HG03342 (cell line): ENCODE measurements at regions not wholly inside any gene's neighbourhood (a gene's known extent, or its start where the extent isn't known, plus 50 kb on each side); places are given as distances from the start of the nearest gene placed in this dataset.

ENCODE experiments used
- ATAC-seq: cut with Tn5 transposase; IDR thresholded peaks from one replicate; pipeline ENCODE4 v1.9.1; 2021; ENCODE audit warnings: mild to moderate bottlenecking, moderate library complexity; ENCODE audit not compliant: unreplicated experiment

DNA sequence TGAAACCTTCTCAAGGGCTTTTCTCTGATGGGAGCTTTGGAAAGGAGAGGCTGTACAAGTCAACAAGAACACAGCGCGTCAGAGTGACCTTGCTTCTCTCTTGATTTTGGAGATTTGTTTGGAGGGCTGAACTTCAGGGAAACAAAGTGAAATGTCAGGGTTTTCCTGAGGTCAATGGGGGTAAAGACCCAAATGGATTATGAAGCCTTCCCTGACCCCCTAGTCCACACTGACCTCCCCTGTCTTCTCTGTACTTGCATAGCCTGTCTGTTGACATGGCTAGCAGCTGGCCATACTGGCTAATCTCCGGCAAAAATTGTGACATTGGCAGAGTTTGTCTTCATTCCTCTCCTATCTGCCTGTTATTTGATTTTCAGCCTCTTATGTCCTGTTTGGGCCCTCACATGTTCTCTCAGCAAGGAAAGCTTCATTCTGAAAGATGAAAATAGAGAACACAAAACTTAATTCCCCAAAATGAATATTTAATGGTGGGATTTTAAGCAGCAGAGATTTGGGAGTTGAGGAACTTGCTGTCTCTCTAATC, 149.3 kb upstream of the HAAO start:
- ATAC-seq, result no peak

DNA sequence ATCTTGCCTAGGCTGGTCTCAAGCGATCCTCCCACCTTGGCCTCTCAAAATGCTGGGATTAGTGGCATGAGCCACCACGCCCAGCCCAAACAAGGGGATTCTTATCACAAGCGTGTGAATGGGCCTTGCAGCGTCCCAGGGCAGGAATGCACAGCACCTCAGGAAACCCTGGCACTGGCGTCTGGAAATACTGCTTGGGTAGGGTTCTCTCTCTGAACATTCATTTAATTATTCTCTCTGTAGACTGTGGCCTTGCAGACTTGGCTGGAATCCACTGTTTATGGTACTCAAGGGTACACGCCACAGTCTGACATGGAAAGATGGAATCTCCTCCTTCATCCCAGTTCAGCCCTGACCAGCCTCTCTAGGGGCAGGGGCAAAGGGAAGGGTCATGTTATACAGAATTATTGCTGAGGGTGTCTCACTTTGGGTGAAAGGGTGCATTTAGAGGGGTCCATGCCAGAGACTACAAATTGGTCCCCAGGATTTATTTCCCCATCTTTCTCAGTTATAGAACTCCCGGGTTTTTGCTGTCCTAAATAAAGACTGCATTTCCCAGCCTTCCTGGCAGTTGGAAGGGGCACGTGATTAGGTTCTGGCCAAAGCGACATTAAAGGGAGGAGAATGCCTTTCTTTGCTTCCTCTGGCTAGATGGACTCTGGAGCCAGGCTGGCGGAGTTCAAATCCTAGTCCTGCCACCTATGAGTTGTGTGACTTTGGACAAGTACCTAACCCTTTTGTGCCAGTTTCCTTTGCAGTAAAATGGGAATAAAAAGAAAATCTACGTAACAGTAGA, 147.2 kb upstream of the HAAO start:
- ATAC-seq, result no peak

DNA sequence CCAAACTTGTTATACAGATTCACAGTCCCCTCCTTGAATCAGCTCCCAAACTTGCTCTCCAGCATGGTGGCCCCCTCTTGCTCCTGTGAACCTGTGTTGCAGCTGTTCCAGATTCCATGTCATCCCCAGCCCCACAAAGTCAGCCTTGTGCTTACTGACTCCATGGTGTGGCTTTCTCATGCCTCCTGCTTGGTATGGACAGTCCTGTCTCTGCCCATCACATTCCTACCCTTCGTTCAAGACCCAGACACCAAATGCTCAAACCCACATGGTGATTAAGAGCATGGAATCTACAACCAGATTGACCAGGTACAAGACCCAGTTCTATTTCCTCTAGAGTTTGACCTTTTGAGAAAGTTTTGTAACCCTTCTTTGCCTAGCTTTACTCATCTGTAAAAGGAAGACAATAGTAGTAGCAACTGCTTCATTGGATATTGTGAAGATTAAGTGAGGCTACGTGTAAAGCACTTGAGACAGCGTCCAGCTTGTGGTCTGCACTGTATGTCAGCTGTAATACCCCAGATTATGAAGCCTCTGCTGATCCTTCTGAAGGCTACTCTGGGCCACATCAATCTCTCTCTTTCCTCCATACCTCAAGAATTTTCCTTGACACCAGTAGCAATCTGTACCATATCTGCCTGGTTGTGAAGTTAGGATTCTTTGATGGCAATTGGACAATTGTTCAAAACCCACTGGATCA, 146.4 kb upstream of the HAAO start:
- ATAC-seq, result no peak

DNA sequence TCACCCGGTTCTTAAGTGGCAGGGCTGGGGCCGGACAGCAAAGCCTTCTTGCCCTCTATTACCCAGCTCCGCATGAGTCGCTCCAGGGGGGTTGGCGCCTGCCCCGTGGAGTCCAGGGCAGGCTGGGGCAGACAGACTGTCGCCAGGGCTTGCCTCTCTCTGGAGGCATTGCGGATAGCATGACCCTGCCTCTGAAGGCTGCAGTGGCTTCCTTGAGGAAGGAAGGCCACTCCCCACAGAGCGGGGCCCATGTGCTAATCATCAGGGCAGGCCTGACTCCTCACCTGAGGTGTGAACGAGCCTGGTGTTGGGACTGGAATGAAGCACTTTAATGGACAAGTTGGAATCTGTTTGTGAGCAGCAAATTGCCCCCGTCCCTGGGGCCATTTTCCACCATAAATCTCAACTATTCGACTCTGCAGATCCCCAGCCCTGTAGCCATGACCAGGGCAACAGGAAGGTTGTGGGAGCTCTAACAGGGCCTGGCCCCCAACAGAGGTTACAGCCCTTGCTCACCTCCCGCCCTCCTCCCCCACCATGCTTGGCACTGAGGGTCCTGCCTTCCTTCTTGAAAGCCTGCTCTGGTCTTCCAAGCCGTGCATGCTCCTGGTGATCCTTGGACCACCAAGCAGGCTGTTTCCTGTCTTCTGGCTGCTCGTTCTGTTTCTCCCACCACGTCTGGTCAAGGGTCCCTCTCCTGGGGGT, 144.9 kb upstream of the HAAO start:
- no peak for ATAC-seq

DNA sequence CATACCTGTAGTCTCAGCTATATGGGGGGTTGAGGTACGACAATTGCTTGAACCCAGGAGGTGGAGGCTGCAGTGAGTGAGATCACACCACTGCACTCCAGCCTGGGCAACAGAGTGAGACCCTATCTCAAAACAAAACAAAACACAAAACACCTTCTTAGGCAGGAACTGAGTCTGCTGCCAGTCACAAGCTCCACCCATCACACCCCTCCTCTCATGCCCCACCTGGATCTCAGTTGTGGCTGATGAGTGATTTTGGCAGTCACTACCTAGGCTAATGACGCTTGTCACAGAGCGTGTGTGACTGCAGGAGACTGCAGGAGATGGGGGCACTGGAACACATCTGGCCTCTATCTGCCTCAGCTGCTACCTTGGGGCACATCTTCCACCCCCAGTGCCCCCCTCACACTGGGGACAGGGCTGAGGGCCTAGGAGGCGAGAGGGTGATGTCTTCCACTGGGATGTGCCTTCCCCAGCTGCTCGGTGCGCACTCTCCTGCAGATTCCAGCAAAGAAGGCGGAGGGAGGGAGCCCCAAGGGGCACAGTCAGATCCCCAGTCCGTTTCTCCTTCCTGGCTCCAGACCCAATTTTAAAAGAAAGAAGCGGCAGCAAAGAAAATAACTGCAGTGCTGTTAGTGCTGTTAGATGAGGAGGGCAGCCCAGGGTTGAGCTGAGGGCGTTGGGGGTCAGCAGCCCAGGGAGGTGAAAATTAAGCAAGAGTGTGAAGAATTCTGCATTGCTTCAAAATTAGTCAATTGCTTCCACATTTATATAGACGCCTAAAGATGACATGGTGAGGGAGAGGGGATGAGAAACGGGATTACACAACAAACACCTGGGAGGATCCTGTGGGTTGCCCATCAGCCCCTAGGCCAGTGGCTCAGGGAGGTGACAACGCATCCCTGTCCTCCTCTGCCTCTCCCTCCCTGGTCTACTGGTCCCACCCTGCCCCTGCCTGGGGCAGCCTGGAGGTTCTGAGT, 143.6 kb upstream of the HAAO start:
- ATAC-seq, result no peak

DNA sequence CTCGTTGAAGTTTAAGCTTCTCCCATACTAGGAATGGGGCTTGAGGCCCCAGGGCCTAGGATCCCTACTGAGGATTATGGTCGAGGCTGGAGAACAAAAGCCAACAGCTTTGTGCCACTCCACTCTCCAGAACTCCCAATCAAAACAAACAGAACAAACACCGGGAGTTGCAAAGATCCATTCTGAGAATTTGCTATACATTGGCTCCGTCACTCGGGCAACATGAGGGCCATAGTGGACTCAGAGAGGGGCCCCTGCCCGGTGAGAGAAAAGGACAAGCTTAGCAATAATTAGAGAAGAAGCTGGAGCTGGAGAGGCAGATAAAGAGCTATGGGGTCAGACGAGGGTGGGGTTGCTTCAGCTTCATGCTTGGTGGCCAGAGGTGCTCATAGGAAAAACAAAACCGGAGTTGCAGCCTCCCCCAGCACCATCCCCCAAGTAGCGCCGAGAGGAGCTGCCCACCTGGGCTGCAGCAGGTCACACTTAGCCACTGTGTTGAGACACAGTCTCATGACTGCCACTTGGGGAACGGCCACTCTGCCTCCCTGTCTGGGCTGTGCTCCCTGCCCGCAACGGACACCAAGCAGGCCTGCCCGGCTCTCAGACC, 142.3 kb upstream of the HAAO start:
- no peak for ATAC-seq

DNA sequence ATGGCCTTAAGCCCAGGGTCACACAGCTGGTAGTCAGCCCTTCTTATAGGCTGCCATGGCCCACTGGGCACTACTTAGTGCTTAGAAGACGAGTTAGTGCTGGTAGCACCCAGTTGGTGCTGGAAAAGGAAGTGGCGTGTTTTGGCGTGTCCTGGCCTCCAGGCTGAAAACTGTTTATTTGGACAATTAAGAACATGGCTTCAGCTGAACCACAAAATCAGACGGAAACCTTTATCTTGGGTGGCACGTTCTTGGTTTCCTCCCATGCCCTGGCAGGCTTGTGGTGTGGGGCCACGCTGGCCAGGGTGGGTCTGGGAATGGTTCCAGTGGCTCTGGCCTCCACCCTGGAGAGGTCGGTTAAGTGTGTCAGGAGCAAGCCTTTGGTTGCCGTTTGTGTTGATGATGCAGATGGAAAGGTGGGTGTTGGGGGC, 141.5 kb upstream of the HAAO start:
- no peak for ATAC-seq

DNA sequence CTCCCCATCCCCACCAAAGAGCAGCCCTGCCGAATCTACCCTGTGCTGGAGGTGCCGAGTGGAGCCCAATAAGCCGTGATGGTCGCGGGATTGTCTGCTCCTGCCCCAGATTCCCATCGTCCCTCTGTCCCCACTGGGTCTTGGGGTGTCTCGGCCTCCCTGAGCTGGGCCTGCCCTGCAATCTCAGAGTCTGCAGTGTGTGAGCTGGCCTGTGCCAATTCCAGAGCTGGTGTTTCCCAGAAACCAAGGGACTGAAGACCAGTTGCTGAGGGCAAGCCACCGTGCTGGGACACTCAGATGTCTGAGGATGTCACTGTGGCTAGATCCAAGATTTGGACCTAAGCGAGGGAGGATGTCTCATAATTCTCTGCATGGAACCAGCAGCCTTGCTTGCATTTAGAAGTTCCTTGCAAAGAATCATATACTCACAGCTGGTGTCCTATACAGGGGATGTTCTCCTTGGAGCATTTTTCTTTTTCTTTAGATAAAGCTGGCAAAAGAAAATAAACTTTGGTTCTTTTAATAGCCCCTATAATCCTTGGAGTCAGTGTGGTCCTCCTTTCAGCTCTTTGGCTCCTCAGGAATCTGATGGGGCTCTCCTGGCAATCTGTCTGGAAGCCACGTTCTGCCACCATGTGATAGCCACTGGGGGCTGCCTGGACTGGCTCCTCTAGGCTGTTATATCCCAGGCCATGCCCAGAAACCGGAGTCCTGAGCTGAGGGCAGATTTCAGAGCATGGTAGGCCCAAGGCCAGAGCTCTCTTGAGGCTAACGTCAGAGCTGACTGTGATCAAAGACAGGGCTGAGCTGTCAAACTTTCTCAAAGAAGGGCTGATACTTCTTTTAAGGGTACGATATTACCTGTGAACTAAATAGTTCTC, 140.1 kb upstream of the HAAO start:
- no peak for ATAC-seq

DNA sequence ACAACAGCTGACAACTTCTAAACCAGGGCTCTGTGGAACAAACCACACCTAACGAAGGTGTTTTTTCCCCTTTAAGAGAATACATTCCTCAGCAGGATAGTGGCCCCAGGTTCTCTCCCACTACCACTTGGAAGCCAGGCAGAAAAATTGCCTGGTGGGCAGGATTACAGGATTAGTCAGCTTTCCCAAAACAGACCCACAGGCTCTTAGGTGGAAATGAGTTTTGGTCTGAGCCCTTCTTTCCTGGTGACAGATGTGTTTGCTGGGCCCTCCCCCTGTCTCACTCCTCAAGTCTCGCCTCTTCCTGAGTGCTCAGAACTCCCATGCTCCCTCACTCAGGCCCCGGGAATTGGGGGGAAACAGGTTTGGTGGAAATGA, 139.4 kb upstream of the HAAO start:
- ATAC-seq, result no peak

DNA sequence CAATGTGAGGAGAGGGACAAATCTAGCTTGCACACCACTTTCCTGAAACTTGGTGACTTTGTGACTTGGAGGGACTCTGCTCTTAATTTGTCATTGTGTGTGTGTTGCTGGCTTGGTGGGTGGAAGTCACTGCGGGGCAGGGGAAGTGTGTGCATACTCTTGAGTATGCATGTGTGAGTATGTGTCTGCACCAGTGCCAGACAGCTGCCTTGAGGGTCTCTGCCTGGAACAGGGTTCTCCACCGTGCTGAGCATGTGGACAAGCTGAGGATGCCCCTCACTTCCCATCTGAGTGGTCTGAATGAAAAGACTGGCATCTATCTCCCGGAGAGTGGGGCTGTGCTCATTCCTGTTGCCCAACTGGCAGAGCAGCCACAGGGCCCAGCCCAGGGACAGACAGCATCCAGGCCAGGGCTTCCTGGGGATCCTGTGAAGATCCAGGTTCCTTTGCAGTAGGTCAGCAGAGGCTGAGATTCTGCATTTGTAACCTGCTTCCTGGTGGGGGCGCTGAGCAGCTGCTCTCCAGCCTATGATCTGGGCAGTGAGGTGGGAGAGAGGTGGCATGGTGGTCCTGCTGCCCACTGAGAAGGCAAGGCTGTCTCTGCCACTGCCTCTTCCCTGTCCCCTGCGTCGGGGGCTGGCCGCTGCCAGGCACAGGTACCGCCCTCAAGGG, 138.9 kb upstream of the HAAO start:
- ATAC-seq, result no peak

DNA sequence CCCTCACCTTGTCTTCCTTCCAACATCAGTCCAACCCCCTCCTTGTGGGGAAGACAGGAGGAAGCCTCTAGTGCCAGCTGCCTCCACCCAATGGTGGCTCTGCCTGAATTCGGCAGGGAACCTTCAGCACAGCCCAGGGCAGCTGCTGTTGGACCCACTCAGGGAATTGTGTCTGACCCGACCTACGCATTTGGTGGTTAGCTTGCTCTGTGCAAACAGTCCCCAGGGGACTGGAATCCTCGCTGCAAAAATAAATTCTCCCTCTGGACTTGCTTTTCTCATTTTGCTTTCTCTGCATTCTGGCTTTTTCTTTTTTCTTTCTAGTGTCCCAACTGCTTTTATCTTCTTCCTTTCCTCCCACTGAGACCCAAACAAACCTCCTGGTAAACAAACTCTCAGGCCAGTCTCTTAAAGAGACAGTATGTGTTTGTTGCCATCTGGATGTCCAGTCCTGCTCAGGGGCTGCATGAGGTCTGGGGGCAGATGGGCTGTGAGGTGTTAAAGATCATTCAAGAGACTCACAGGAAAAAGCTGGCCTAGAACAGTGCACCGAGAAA, 137.7 kb upstream of the HAAO start:
- no peak for ATAC-seq

DNA sequence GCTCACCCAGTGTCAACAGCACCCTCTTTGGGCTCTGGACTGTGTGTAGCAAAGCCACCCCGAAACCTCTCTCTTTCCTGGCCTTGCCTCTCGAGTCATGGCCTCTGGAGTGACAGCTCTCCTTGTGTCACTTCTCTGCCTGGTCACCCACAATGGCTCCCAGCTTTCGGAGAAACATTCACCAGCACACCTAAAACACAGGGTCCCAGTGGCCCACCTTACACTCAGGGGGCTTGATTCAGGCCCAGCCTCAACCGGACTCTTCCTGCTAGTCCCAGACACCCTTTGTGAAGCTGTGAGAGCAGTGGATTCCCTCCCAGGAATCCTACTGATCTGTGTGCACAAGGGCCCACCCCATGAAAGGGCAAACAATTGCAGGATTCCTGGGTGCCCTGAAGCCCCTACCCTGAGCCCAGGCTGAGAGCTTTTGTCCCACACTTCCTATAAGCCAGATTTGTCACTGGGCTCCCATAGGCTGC, 137.2 kb upstream of the HAAO start:
- ATAC-seq, result no peak

DNA sequence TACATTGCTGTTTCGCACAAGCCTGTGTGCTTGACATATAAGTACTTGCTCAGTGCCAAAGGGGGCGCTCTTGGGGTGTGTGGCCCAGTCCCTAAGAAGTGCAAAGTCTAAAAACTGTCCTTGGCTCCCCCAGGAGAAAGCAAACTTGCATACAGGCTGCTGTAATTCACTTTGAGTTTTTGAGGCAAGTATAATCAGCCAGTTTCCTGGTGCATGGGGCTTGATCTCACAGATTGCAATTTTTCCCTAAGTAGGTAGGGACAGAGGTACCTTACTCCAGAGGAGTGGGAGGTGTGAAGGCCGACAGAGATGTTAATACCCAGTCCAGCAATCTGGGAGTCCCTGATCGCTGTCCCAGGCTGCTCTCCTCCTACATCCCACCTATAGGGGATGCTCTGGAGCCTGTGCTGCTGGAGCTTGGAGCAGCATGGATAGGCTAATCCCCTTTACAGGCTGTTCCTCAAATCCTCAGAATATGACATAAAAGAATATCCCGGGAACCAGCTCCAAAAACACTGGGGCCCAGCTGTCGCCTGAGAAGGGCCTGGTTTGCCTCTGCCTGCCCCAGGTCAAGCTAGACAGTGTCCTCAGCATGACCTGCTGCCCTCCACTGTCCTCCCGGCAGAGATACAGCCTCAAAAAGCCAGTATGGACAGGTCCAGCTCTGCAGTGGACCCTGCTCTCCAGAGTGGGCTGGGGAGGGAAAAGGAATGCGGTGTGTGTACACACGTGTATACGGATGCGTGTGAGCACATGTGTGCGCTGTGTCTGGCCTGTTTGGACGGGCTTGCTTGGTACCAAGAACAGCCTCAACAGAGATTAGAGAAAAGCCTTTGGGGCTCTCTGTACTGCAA, 136.5 kb upstream of the HAAO start:
- no peak for ATAC-seq

DNA sequence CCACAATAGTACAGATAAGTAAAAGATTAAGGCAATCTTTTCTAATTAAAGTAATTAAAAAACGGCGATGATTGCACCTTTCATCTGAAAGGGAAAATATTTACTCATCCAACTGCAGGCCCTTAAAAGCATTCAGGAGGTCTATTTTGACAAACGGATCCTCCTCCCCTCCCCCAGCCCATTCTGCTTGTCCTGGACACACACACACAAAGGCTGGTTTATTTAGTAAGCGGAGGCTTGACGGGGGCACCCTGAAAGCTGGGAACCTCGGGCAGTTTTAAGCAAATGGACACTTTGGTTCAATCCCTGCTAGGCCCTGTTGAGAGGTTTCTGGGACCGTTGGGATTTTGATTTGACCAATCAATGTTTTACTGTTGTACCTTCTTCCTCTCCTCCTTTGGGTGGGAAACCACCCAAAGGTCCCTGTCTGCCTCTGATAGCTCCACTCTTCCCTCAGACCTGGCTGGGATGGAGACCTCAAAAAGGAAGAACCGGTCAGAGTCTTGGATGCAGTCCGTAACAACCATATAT, 135.8 kb upstream of the HAAO start:
- no peak for ATAC-seq

DNA sequence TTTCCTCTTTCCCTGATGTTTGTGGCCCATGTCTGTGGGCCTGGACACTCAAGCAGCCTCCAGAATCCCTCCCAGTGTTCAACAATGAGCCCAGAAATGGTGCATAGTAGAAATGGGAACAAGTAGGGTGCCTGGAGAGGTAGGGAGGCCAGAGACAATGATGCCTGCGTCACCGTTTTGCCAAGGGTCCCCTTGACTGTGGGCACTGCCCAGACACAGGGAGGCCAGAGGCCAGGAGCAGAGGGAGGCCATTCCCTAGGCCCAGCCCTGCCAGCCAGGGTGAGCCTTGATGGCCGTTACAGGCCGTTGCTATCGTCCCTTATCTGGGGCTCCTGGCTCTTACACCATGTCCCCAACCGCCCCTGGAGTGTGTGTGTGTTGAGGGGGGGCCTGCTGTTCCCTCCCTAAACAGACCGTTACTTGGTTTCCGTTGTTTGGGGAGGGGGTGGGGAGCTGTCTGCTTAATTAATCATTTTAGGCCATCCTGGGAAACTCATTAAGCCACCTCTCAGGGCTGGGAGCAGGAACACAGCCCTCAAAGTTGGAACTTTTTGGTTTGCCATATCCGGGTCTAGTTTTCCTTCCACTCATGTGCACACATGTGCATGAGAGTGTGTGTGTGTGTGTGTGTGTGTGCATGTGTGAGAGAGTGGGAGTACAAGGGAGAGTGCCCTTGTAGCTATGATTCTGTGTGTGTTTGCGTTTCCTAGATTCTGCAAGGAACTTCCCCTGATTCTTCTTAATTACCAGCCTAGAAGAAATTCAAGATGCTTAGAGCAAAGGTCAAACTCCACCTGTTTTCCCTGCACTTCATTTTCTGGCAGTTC, 135.2 kb upstream of the HAAO start:
- no peak for ATAC-seq
